GM18507 (cell line): ENCODE measurements at regions not wholly inside any gene's neighbourhood (a gene's known extent, or its start where the extent isn't known, plus 50 kb on each side); places are given as distances from the start of the nearest gene placed in this dataset.
"Not testable (repeated sequence)": the region's sequence is repeated elsewhere in the genome, so short reads cannot be mapped to it uniquely, and the experiment has no call there.

ENCODE experiments used
- DNase-seq: peaks from one replicate; pipeline ENCODE4 v3.0.0; 2011; ENCODE audit warnings: low read depth; ENCODE audit not compliant: insufficient read length; ENCODE audit errors: extremely low spot score
- FAIRE-seq: peaks from 2 replicates; lab custom pipeline; 2011; peaks lifted over from hg19 to GRCh38; lab: Jason Lieb, UNC

- DNase-seq (no peak), FAIRE-seq (no peak)
Measured at GRCh38 chr14:28163897-28164296, 602.7 kb upstream of the FOXG1 start.

- FAIRE-seq, DNase-seq: not testable (repeated sequence)
Measured at GRCh38 chr14:28187902-28188830, 578.4 kb upstream of the FOXG1 start.

- no peak for DNase-seq
- no peak for FAIRE-seq
Measured at GRCh38 chr14:28196878-28197277, 569.7 kb upstream of the FOXG1 start.

GRCh38 chr14:28220391-28220790 lies 546.2 kb upstream of the FOXG1 start:
- no peak for FAIRE-seq

GRCh38 chr14:28240909-28241308 lies 525.7 kb upstream of the FOXG1 start:
- no peak for FAIRE-seq
- DNase-seq = no peak

More at GRCh38 chr14:28220391-28220790, 546.2 kb upstream of the FOXG1 start:
- no peak for DNase-seq

DNA sequence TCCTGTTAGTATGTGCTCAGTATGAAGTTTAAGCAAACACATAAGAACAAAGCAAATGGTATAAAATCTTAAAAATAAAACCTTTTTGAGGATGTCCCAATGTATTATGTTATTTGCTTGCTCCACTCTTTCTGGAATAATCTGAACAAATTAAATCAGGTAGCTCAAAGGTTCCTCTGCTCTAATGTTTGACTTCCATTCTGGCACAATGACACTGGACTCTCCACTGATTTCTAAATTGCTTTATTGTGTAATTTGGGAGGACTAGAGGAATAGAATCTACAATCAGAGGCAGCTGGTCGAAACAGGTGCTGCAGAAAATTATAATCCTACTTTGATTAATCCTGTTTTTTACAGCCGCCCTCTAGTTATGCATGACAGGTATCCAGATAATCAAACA lies 523.7 kb upstream of the FOXG1 start:
- DNase-seq = no peak

DNA sequence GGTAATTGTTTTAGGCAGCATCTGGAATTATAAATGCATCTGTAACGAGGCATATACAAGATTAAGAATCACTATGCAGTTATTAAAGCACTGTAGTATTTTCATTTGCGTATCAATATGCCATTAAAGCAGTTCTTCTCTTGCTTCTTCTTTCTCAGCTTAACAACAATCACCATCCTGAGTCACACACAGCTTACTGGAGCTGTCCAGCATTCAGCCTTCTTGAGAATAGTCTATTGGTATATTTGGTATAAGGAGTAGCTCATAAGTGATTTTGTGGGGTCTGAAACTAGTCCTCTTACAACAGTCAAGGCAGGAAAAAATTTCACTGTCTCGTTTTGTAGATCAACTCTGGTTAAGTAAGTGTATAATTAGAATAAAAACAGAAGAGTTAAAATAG lies 523.0 kb upstream of the FOXG1 start:
- DNase-seq = no peak
- no peak for FAIRE-seq

More for the DNA sequence above, 523.7 kb upstream of the FOXG1 start:
- FAIRE-seq = no peak

DNA sequence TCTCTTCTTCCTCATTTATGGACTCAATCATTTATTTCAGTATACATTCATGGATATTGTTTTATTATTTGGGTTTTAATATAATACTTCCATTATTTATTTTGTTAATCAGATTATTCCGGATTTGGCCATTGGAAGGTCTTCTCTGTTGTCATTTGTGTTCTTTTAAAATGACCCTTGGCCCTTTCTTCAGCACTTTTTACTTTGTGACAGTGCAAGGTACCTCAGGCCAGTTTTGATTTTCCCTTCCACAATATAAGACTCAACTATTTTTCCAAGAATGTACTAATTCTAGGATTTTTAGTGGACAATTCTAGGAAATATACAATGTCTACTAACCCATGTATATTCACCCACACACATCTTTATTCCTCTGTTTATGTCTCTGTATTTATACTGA lies 521.4 kb upstream of the FOXG1 start:
- FAIRE-seq = no peak

DNA sequence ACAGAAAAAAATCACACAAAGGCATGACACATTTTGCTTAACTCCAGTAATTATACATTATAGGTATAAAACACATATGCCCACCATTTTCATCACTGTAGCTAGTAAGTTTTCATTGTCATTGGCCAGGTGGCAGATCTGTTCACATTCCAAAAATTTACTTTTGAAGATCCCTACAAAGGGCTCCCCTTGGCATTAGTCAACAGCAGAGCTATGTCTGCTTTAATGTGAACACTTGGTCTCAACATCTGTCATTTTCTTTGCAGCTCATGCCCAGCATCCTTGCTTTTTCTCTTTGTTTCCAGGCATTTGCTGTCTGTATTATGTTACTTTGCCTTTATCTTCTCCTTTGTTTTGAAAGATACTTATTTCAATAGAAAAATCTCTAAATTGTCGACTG lies 519.1 kb upstream of the FOXG1 start:
- no peak for FAIRE-seq
- DNase-seq = no peak

More for the DNA sequence above, 521.4 kb upstream of the FOXG1 start:
- no peak for DNase-seq

DNA sequence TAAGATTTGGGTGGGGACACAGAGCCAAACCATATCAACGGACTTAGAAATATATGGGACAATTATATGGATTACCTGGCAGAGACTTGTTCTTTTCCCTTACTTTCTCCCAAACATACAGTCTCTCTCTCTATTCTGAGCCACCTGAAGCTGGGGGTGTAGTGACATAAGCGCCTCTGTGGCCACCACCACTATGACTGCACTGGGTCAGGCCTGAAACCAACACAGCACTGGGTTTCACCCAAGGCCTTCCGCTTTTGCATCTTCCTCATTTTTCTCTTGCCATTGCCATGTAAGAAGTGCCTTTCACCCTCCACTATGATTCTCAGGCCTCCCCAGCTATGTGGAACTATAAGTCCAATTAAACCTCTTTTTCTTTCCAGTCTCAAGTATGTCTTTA lies 514.5 kb upstream of the FOXG1 start:
- not testable (repeated sequence) for DNase-seq, FAIRE-seq

GRCh38 chr14:28254768-28255167 lies 511.8 kb upstream of the FOXG1 start:
- DNase-seq (no peak), FAIRE-seq (no peak)

DNA sequence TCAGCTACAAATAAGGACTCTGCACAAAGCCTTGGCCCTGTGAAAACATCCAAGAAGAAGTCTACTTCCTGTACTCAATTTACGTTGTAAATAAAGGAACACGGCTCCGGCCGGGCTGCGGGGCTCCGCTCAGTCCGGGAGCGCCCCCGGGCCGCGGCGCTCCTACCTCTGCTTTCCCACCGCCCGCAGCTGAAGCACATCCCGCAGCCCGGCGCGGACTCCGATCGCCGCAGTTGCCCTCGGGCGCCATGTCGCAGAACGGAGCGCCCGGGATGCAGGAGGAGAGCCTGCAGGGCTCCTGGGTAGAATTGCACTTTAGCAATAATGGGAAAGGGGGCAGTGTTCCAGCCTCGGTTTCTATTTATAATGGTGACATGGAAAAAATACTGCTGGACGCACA lies 502.3 kb upstream of the FOXG1 start:
- FAIRE-seq = no peak
- no peak for DNase-seq

DNA sequence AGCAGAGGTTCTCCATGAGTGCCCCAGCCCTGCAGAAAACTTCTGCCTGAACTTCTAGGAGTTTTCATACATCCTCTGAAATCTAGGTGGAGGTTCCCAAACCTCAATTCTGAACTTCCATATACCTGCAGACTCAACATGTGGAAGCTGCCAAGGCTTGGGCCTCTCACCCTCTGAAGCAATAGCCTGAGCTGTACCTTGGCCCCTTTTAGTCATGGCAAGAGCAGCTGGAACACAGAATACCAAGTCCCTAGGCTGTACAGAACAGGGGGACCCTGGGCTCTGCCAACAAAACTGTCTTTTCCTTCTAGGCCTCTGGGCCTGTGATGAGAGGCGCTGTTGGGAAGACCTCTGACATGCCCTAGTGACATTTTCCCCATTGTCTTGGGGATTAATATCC lies 494.3 kb upstream of the FOXG1 start:
- FAIRE-seq (no peak), DNase-seq (no peak)

- no peak for DNase-seq
- FAIRE-seq = no peak
Measured at GRCh38 chr14:28280530-28280929, 486.1 kb upstream of the FOXG1 start.

GRCh38 chr14:28280997-28281598 lies 485.5 kb upstream of the FOXG1 start:
- DNase-seq = no peak
- no peak for FAIRE-seq

DNA sequence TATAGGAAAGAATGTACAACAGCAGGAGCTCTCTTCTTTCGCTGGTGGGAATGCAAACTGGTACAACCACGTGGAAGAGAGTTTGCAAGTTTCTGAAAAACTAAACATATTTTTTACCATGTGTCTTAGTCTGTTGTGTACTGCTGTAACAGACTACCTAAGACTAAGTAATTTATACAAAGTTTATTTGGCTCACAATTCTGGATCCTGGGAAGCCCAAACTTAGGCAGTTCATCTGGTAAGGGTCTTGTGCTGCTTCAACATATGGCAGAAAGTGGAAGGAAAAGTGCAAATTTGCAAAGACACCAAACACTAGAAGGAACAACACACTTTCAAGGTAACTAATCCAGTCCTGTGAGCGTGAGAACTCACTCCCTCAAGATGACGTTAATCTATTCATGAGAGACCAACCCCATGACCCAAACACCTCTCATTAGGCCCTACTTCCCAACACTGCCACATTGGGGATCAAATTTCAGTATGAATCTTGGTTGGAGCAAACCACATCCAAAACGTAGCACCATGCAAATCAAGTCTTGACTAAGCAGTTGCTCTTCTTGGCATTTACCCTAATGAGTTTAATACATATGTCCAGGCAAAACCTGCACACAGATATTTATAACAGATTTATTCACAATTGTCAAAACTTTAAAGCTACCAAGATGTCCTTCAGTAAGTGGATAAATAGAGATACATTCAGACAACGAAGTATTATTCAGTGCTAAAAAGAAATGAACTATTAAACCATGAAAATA lies 481.9 kb upstream of the FOXG1 start:
- FAIRE-seq = no peak
- no peak for DNase-seq

DNA sequence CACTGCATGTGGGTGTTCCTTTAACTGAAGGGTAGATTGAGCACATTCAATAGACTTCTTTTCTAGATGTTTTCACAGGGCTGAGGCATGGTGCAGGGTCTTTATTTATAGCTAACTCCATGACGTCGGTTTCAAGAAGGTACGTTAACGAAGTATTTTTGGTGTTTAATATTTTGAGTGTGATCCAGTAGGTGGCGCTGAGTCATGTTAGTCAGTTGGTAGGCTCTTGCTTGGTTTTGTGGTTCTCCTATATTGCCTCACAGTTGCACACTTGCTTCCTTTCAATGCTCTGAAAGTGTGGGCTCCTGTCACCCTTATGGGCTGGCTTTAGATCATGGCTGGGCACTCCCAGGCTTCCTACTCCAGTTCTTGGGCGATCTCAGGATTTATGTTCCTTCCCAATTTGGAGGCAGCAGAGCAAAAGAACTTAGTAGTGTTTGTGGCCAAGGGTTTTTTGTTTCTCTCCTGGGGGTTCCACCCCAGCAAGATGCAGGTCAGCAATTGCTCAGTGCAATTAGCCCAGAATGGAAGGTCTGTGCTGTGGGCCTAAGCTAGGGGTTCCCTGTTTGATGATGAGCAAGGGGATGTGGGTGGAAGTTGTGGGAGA lies 471.6 kb upstream of the FOXG1 start:
- DNase-seq (no peak), FAIRE-seq (no peak)

DNA sequence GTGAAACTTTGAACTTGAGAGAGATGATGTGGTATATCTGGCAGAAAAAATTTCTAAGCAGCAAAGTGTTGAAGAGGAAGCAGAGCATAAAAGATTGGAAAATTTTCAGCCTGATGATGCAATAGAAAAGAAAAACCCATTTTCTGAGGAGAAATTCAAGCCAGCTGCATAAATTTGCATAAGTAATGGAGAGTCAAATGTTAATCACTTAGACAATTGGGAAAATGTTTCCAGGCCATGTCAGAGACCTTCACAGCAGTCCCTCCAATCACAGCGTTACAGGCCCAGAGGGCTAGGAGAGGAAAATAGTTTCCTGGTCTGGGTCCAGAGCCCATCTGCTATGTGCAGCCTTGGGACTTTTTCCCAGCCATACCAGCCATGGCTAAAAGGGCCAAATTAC lies 469.0 kb upstream of the FOXG1 start:
- DNase-seq = no peak
- FAIRE-seq = no peak

GRCh38 chr14:28298156-28298555 lies 468.4 kb upstream of the FOXG1 start:
- DNase-seq (no peak), FAIRE-seq (no peak)

- no peak for FAIRE-seq
- DNase-seq = no peak
Measured at GRCh38 chr14:28299227-28299626, 467.4 kb upstream of the FOXG1 start.
